SK-N-MC (cell line): ENCODE measurements at regions not wholly inside any gene's neighbourhood (a gene's known extent, or its start where the extent isn't known, plus 50 kb on each side); places are given as distances from the start of the nearest gene placed in this dataset.
"Not testable (repeated sequence)": the region's sequence is repeated elsewhere in the genome, so short reads cannot be mapped to it uniquely, and the experiment has no call there.

Experiments used
- EZH2 ChIP-seq: fragments of 200-600 bp; sonication (generic); IDR thresholded peaks from one replicate; pipeline ENCODE4 v1.6.1; 2017; ENCODE audit warnings: antibody characterized with exemption
- POLR2AphosphoS5 ChIP-seq: IDR thresholded peaks from 2 replicates; pipeline ENCODE4 v1.6.1; 2012; ENCODE audit warnings: mild to moderate bottlenecking, low read depth, low read length, borderline replicate concordance

DNA sequence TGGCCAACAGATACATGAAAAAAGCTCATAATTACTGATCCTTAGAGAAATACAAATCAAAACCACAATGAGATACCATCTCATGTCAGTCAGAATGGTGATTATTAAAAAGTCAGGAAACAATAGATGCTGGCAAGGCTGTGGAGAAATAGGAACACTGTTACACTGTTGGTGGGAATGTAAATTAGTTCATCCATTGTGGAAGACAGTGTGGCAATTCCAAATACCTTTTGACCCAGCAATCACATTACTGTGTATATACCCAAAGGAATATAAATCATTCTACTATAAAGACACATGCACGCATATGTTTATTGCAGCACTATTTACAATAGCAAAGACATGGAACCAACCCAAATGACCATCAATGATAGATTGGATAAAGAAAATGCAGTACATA is 583.9 kb upstream of the GALNTL6 start:
- not testable (repeated sequence) for TF ChIP-seq POLR2AphosphoS5, EZH2
